Smooth muscle cell (in vitro differentiated cells): ENCODE measurements at regions not wholly inside any gene's neighbourhood (a gene's known extent, or its start where the extent isn't known, plus 50 kb on each side); places are given as distances from the start of the nearest gene placed in this dataset.

Source experiments
- DNase-seq: peaks from one replicate; lab custom pipeline; 2025; ENCODE audit not compliant: unreplicated experiment; lab: John Stamatoyannopoulos, UW
- H2AFZ ChIP-seq: fragments of 200-600 bp; sonication (generic); 2 replicates; pipeline ENCODE4 v1.6.0; 2016; ENCODE audit warnings: antibody characterized with exemption, low read depth, mild to moderate bottlenecking
- H3F3A ChIP-seq: fragments of 200-600 bp; sonication (generic); 2 replicates; pipeline ENCODE4 v1.6.0; 2017; ENCODE audit warnings: antibody characterized with exemption, low read depth
- H3K27ac ChIP-seq: fragments of 200-600 bp; sonication (generic); 2 replicates; pipeline ENCODE4 v1.5.1; 2016; ENCODE audit warnings: low read depth, mild to moderate bottlenecking
- H3K27me3 ChIP-seq: fragments of 200-600 bp; sonication (generic); 2 replicates; pipeline ENCODE4 v1.6.1; 2016; ENCODE audit warnings: low read depth, mild to moderate bottlenecking
- H3K36me3 ChIP-seq: fragments of 200-600 bp; sonication (generic); 2 replicates; pipeline ENCODE4 v1.5.1; 2016; ENCODE audit warnings: low read depth
- H3K4me1 ChIP-seq: fragments of 200-600 bp; sonication (generic); 2 replicates; pipeline ENCODE4 v1.5.1; 2016; ENCODE audit warnings: low read depth
- H3K4me2 ChIP-seq: fragments of 200-600 bp; sonication (generic); 2 replicates; pipeline ENCODE4 v1.6.0; 2016; ENCODE audit warnings: mild to moderate bottlenecking
- H3K4me3 ChIP-seq: fragments of 200-600 bp; sonication (generic); 2 replicates; pipeline ENCODE4 v1.5.1; 2016; ENCODE audit warnings: mild to moderate bottlenecking
- H3K79me2 ChIP-seq: fragments of 200-600 bp; sonication (generic); 2 replicates; pipeline ENCODE4 v1.6.0; 2016; ENCODE audit warnings: low read depth, mild to moderate bottlenecking
- H3K9ac ChIP-seq: fragments of 200-600 bp; sonication (generic); 2 replicates; pipeline ENCODE4 v1.6.0; 2016; ENCODE audit warnings: low read depth
- H3K9me3 ChIP-seq: fragments of 200-600 bp; sonication (generic); replicated peaks from 2 replicates; pipeline ENCODE4 v1.5.1; 2016; ENCODE audit warnings: low read depth
- H4K20me1 ChIP-seq: fragments of 200-600 bp; sonication (generic); 2 replicates; pipeline ENCODE4 v1.6.0; 2016; ENCODE audit warnings: low read depth
- CTCF ChIP-seq: fragments of 200-600 bp; sonication (generic); IDR thresholded peaks from 2 replicates; pipeline ENCODE4 v1.5.1; 2017; ENCODE audit warnings: borderline replicate concordance, mild to moderate bottlenecking, antibody characterized with exemption; ENCODE audit not compliant: insufficient read depth, poor library complexity, severe bottlenecking
- WGBS: methylation state at CpG from one replicate; pipeline ENCODE4 v1.1.7; 2016; ENCODE audit warnings: low lambda C conversion rate; 5-methylcytosine and 5-hydroxymethylcytosine counted together

DNA sequence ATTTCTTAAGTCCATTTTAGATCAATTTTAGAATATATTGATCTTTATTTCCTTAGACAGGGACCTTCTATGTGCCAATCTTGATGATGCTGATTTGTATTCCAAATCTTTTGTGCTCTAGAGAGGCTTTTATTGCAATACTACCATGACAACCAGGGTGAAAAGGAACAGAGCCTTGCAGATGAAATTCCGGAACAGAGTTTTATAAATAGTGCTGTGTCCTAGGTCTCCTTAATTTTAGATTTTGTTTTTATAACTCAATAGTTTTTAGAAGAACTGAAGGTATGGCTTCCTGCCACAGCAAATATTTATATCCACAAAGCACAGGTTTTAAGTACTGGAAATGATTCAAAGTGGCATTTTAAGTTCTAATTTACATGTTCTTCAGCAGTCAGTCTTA lies 160.2 kb downstream of the PMAIP1 start:
- no peaks in the 10 kb centered on the region for H3F3A ChIP-seq
- H3K27me3 ChIP-seq: no peaks in the 10 kb centered on the region
- no peak overlapping the region for H3K27ac ChIP-seq
- H4K20me1 ChIP-seq: no peaks in the 10 kb centered on the region
- no peak for TF ChIP-seq CTCF
- no peak overlapping the region for H3K9ac ChIP-seq
- H3K4me3 ChIP-seq: no peak overlapping the region
- no peaks in the 10 kb centered on the region for H3K79me2 ChIP-seq
- no peak overlapping the region for H2AFZ ChIP-seq
- WGBS: 94% methylated on average over 1 of the region's 1 CpG
- H3K9me3 ChIP-seq: no peaks in the 10 kb centered on the region
- H3K4me1 ChIP-seq: no peaks in the 10 kb centered on the region
- H3K36me3 ChIP-seq: no peaks in the 10 kb centered on the region
- H3K4me2 ChIP-seq: no peak overlapping the region
- DNase-seq: no peak

- Histone ChIP-seq H3K4me2 (no peak overlapping the region), H2AFZ (no peak overlapping the region), H3K27ac (no peak overlapping the region), H3K4me1 (no peaks in the 10 kb centered on the region), H3F3A (no peaks in the 10 kb centered on the region), H4K20me1 (no peaks in the 10 kb centered on the region), H3K9me3 (no peaks in the 10 kb centered on the region), H3K36me3 (no peaks in the 10 kb centered on the region), H3K9ac (no peak overlapping the region), H3K79me2 (no peaks in the 10 kb centered on the region), H3K27me3 (no peaks in the 10 kb centered on the region), H3K4me3 (no peak overlapping the region)
- WGBS: 92% methylated on average over 3 of the region's 3 CpGs
- DNase-seq: no peak
- TF ChIP-seq CTCF: no peak
Measured at GRCh38 chr18:60059216-60059615, 159.4 kb downstream of the PMAIP1 start.

DNA sequence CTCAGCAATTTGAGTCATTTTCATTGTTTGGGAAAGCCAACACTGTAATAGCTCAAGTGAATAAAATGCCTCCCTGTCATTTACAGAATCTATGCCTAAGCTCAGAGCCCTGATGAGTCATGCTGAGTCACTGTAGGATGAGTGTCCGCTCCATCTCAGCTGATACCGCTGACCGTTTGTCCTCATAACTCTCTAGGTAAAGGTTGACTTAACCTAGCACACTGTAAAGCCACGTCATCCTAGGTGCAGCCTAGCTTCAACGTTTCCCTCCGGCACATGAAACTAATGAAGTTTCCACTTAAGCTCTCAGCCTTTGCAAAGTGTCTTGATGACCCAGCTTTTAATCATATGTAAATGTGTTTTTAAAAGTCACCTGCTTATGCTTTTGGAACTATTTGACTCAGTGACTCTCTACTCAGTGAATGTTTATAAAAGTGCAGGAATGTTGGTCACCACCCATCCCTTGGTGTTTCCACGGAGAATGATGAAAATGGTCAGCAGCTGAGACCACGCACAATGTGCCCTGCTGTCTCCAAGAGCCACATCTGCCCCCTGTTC lies 154.0 kb downstream of the PMAIP1 start:
- no peak for DNase-seq
- Histone ChIP-seq H3K4me2 (peak overlapping the region; percentile 28), H3K9me3 (no peaks in the 10 kb centered on the region), H3K79me2 (no peaks in the 10 kb centered on the region), H2AFZ (no peak overlapping the region), H3K27me3 (no peaks in the 10 kb centered on the region), H3K36me3 (no peaks in the 10 kb centered on the region), H3K9ac (no peak overlapping the region), H3F3A (no peaks in the 10 kb centered on the region), H3K4me3 (no peak overlapping the region), H3K4me1 (no peaks in the 10 kb centered on the region), H4K20me1 (no peaks in the 10 kb centered on the region), H3K27ac (peak overlapping the region; percentile 80)
- TF ChIP-seq CTCF: no peak
- 27% methylated on average over 8 of the region's 8 CpGs for WGBS

DNA sequence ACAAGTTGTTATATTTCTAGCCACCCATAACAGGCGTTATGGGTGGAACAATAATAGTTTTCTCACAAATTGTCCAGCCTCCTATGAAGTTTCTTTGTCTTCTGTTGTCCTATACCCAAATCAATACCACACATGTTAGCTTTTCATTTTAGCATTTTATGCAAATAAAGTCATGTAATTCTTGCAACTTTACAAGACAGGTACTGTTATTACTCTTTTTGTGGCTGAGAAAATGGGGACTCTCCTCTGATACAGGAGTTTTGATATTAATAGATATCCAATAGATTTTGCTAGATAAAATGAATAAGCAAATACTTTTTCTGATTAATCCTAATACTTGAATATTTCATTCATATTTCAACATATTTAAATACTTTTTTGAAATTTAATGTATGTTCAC lies 151.0 kb downstream of the PMAIP1 start:
- Histone ChIP-seq H2AFZ (no peak overlapping the region), H3K9me3 (no peaks in the 10 kb centered on the region), H3K4me1 (no peaks in the 10 kb centered on the region), H4K20me1 (no peaks in the 10 kb centered on the region), H3K79me2 (no peaks in the 10 kb centered on the region), H3K4me3 (no peak overlapping the region), H3K27me3 (no peaks in the 10 kb centered on the region), H3K27ac (no peak overlapping the region), H3K9ac (no peak overlapping the region), H3F3A (no peaks in the 10 kb centered on the region), H3K36me3 (no peaks in the 10 kb centered on the region), H3K4me2 (no peak overlapping the region)
- no peak for TF ChIP-seq CTCF
- DNase-seq: no peak
- 83% methylated on average over 1 of the region's 1 CpG for WGBS
